Keratinocyte (primary cell): ENCODE measurements at regions not wholly inside any gene's neighbourhood (a gene's known extent, or its start where the extent isn't known, plus 50 kb on each side); places are given as distances from the start of the nearest gene placed in this dataset.

Source experiments
- DNase-seq: peaks from one replicate; pipeline ENCODE4 v3.0.0-alpha.2; 2011; ENCODE audit warnings: low read depth, missing footprints, low spot score
- FAIRE-seq: peaks from 2 replicates; lab custom pipeline; 2011; peaks lifted over from hg19 to GRCh38; lab: Jason Lieb, UNC
- H2AFZ ChIP-seq: 2 replicates; pipeline ENCODE4 v1.6.0; 2012; ENCODE audit warnings: low read length, control low read depth, inconsistent platforms; ENCODE audit not compliant: control insufficient read depth
- H3K27ac ChIP-seq: 2 replicates; pipeline ENCODE4 v1.5.1; 2011; ENCODE audit warnings: low read length; ENCODE audit not compliant: control insufficient read depth, insufficient read depth
- H3K27me3 ChIP-seq: 3 replicates; pipeline ENCODE4 v1.6.0; 2011; ENCODE audit warnings: low read length; ENCODE audit not compliant: control insufficient read depth, insufficient read depth; ENCODE audit errors: extremely low read depth
- H3K36me3 ChIP-seq, 2 experiments: 2 replicates in 1 of 2; 3 replicates in 1 of 2; pipeline ENCODE4 v1.5.1; 2011; ENCODE audit warnings: low read length in 2 of 2, mild to moderate bottlenecking in 1 of 2; ENCODE audit not compliant: control insufficient read depth in 2 of 2, insufficient read depth in 2 of 2; ENCODE audit errors: extremely low read depth in 1 of 2
- H3K4me1 ChIP-seq: 3 replicates; pipeline ENCODE4 v1.5.1; 2011; ENCODE audit warnings: low read length; ENCODE audit not compliant: control insufficient read depth, insufficient read depth; ENCODE audit errors: extremely low read depth
- H3K4me2 ChIP-seq: 3 replicates; pipeline ENCODE4 v1.6.0; 2011; ENCODE audit warnings: low read depth, low read length; ENCODE audit not compliant: control insufficient read depth, insufficient read depth; ENCODE audit errors: extremely low read depth
- H3K4me3 ChIP-seq, 3 experiments: fragments of 200-600 bp in 1 of 3; sonication (generic) in 1 of 3; 2 replicates in 2 of 3; 3 replicates in 1 of 3; pipeline ENCODE4 v1.5.1; 2011 to 2016; ENCODE audit warnings: low read length in 3 of 3, mild to moderate bottlenecking in 3 of 3, control low read depth in 2 of 3, inconsistent platforms in 1 of 3, low read depth in 1 of 3, mixed read lengths in 1 of 3, mixed run types in 1 of 3, moderate library complexity in 1 of 3; ENCODE audit not compliant: control insufficient read depth in 2 of 3, insufficient read depth in 2 of 3; ENCODE audit errors: extremely low read depth in 1 of 3
- H3K79me2 ChIP-seq: 2 replicates; pipeline ENCODE4 v1.6.0; 2012; ENCODE audit warnings: low read length; ENCODE audit not compliant: control insufficient read depth, insufficient read depth
- H3K9ac ChIP-seq: 3 replicates; pipeline ENCODE4 v1.6.0; 2011; ENCODE audit warnings: low read length; ENCODE audit not compliant: control insufficient read depth, insufficient read depth; ENCODE audit errors: extremely low read depth
- H3K9me1 ChIP-seq: 3 replicates; pipeline ENCODE4 v1.6.0; 2011; ENCODE audit warnings: low read length; ENCODE audit not compliant: control insufficient read depth, insufficient read depth; ENCODE audit errors: extremely low read depth
- H3K9me3 ChIP-seq: 2 replicates; pipeline ENCODE4 v1.5.1; 2012; ENCODE audit warnings: low read depth, low read length; ENCODE audit not compliant: control insufficient read depth
- H4K20me1 ChIP-seq: 3 replicates; pipeline ENCODE4 v1.6.0; 2011; ENCODE audit warnings: low read length; ENCODE audit not compliant: control insufficient read depth, insufficient read depth; ENCODE audit errors: extremely low read depth
- EZH2 ChIP-seq: IDR thresholded peaks from one replicate; pipeline ENCODE4 v1.6.1; 2012; ENCODE audit warnings: inconsistent platforms, mild to moderate bottlenecking, low read length, moderate library complexity
- dilution Hi-C: fragments of 300-500 bp; cut with MboI; formaldehyde crosslinking; loops from one replicate; pipeline ENCODE4 v1.7.0; 2020; ENCODE audit warnings: low sequenced_read_pairs; ENCODE audit not compliant: extremely low pct_ligation_motif_present
- TF ChIP-seq, protein P1 (sequence below), 3 experiments: IDR thresholded peaks in 1 of 3; conservative IDR thresholded peaks in 1 of 3; optimal IDR thresholded peaks in 1 of 3; 2 replicates in 2 of 3; 3 replicates in 1 of 3; pipeline versions ENCODE3 to v1.5.1; 2011; ENCODE audit warnings: low read length in 3 of 3, mild to moderate bottlenecking in 3 of 3, moderate library complexity in 2 of 3, control low read depth in 1 of 3, inconsistent platforms in 1 of 3; ENCODE audit not compliant: insufficient read depth in 2 of 3; ENCODE audit errors: extremely low read depth in 1 of 3

DNA sequence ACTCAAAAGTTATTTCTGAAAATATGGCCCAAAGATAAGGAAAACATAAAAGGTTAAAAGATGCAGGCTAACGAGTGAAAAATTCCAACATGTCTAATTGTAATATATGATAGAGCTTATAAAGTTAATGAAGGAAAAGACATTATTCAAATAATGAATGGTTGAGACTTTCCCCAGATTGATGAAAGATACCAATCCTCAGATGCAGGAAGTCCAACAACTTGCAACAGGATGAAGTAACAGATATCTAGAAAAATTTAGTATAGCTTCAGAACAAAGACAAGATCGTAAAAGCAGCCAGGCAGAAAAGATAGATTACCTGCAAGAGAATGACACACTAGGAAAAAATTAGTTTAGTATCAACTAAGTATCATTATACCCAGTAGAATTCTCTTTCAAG is 546.4 kb upstream of the PPP2R3A start:
- no peak for TF ChIP-seq EZH2
- TF ChIP-seq, protein P1, sequence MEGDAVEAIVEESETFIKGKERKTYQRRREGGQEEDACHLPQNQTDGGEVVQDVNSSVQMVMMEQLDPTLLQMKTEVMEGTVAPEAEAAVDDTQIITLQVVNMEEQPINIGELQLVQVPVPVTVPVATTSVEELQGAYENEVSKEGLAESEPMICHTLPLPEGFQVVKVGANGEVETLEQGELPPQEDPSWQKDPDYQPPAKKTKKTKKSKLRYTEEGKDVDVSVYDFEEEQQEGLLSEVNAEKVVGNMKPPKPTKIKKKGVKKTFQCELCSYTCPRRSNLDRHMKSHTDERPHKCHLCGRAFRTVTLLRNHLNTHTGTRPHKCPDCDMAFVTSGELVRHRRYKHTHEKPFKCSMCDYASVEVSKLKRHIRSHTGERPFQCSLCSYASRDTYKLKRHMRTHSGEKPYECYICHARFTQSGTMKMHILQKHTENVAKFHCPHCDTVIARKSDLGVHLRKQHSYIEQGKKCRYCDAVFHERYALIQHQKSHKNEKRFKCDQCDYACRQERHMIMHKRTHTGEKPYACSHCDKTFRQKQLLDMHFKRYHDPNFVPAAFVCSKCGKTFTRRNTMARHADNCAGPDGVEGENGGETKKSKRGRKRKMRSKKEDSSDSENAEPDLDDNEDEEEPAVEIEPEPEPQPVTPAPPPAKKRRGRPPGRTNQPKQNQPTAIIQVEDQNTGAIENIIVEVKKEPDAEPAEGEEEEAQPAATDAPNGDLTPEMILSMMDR (optimal IDR thresholded peaks at IDR 0.05 in 1 of 3, IDR thresholded peaks at IDR 0.05 in 1 of 3, conservative IDR thresholded peaks at IDR 0.05 in 1 of 3; ENCODE audit: extremely low read depth in 1 of 3, insufficient read depth in 2 of 3, low read length in 3 of 3) = no peak
- H3K27ac ChIP-seq = no peak overlapping the region
- no peaks in the 10 kb centered on the region for H3K4me1 ChIP-seq
- H3K36me3 ChIP-seq = no peaks in the 10 kb centered on the region
- no peaks in the 10 kb centered on the region for H3K27me3 ChIP-seq
- no peaks in the 10 kb centered on the region for H4K20me1 ChIP-seq
- no peak overlapping the region for H3K4me2 ChIP-seq
- H3K9me3 ChIP-seq = no peaks in the 10 kb centered on the region
- H3K4me3 ChIP-seq = no peak overlapping the region
- no peak overlapping the region for H2AFZ ChIP-seq
- H3K9ac ChIP-seq = no peak overlapping the region
- FAIRE-seq (no peak), DNase-seq (no peak)
- H3K9me1 ChIP-seq = no peaks in the 10 kb centered on the region
- H3K79me2 ChIP-seq = no peaks in the 10 kb centered on the region
- dilution Hi-C loops = no loop called here

DNA sequence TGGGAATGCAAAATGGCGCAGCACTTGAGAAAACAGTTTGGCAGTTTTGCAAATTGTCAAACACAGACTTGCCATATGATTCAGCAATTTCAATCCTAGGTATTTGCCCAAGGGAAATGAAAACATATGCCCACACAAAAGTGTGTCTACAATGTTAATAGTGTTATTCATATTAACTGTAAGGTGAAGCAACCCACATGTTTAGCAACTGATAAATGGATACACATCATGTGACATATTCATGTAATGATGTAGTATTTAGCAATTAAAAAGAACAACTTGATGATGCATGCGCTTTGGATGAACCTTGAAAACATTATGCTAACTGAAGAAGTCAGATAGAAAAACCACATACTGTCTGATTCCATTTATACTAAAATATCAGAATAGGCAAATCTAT is 539.0 kb upstream of the PPP2R3A start:
- Histone ChIP-seq H3K9me1 (no peaks in the 10 kb centered on the region), H3K36me3 (no peaks in the 10 kb centered on the region), H3K4me1 (no peaks in the 10 kb centered on the region), H3K79me2 (no peaks in the 10 kb centered on the region), H3K4me2 (no peak overlapping the region), H3K27ac (no peak overlapping the region), H3K4me3 (no peak overlapping the region), H2AFZ (no peak overlapping the region), H3K27me3 (no peaks in the 10 kb centered on the region), H3K9ac (no peak overlapping the region), H3K9me3 (no peaks in the 10 kb centered on the region), H4K20me1 (no peaks in the 10 kb centered on the region)
- no peak for FAIRE-seq
- dilution Hi-C loops = no loop called here
- no peak for DNase-seq
- TF ChIP-seq, protein P1 (optimal IDR thresholded peaks at IDR 0.05 in 1 of 3, IDR thresholded peaks at IDR 0.05 in 1 of 3, conservative IDR thresholded peaks at IDR 0.05 in 1 of 3; ENCODE audit: extremely low read depth in 1 of 3, insufficient read depth in 2 of 3, low read length in 3 of 3) = no peak
- no peak for TF ChIP-seq EZH2
